NCI-H748 (cell line): ENCODE measurements at regions not wholly inside any gene's neighbourhood (a gene's known extent, or its start where the extent isn't known, plus 50 kb on each side); places are given as distances from the start of the nearest gene placed in this dataset.

Source experiments
- DNase-seq: peaks from one replicate; lab custom pipeline; 2025; ENCODE audit not compliant: unreplicated experiment; lab: John Stamatoyannopoulos, UW

GRCh38 chr1:177490036-177490639 lies 319.4 kb downstream of the BRINP2 start:
- peak; percentile 5 for DNase-seq

GRCh38 chr1:177488722-177489121 lies 318.0 kb downstream of the BRINP2 start:
- DNase-seq, result no peak

- DNase-seq, result peak; percentile 2
These were observed 316.7 kb downstream of the BRINP2 start for GRCh38 chr1:177487481-177487880.

GRCh38 chr1:177480741-177481305 lies 310.1 kb downstream of the BRINP2 start:
- no peak for DNase-seq

- no peak for DNase-seq
These were observed 308.8 kb downstream of the BRINP2 start for GRCh38 chr1:177479600-177479999.

GRCh38 chr1:177476676-177477075 lies 305.9 kb downstream of the BRINP2 start:
- DNase-seq, result no peak

- no peak for DNase-seq
These were observed 301.8 kb downstream of the BRINP2 start for GRCh38 chr1:177472567-177472966.

- no peak for DNase-seq
These were observed 300.5 kb downstream of the BRINP2 start for GRCh38 chr1:177471244-177471643.

GRCh38 chr1:177469519-177469918 lies 298.8 kb downstream of the BRINP2 start:
- DNase-seq, result no peak

- no peak for DNase-seq
These were observed 295.5 kb downstream of the BRINP2 start for GRCh38 chr1:177466286-177466685.

GRCh38 chr1:177464686-177465085 lies 293.9 kb downstream of the BRINP2 start:
- DNase-seq, result peak; percentile 76

GRCh38 chr1:177451191-177451590 lies 280.4 kb downstream of the BRINP2 start:
- no peak for DNase-seq

- no peak for DNase-seq
These were observed 278.0 kb downstream of the BRINP2 start for GRCh38 chr1:177448652-177449357.

GRCh38 chr1:177448036-177448615 lies 277.4 kb downstream of the BRINP2 start:
- no peak for DNase-seq

- peak; percentile 81 for DNase-seq
These were observed 274.4 kb downstream of the BRINP2 start for GRCh38 chr1:177444997-177445746.

- DNase-seq, result no peak
These were observed 272.2 kb downstream of the BRINP2 start for GRCh38 chr1:177443003-177443402.

GRCh38 chr1:177442584-177442983 lies 271.8 kb downstream of the BRINP2 start:
- peak; percentile 82 for DNase-seq

GRCh38 chr1:177441281-177441680 lies 270.5 kb downstream of the BRINP2 start:
- no peak for DNase-seq

GRCh38 chr1:177440821-177441220 lies 270.1 kb downstream of the BRINP2 start:
- no peak for DNase-seq

GRCh38 chr1:177439301-177439700 lies 268.5 kb downstream of the BRINP2 start:
- no peak for DNase-seq

- no peak for DNase-seq
These were observed 264.6 kb downstream of the BRINP2 start for GRCh38 chr1:177435364-177435763.
